HCT116 (cell line): ENCODE measurements at regions not wholly inside any gene's neighbourhood (a gene's known extent, or its start where the extent isn't known, plus 50 kb on each side); places are given as distances from the start of the nearest gene placed in this dataset.

Experiments
- CEBPB ChIP-seq: IDR thresholded peaks from 2 replicates; pipeline ENCODE4 v1.6.1; 2012; ENCODE audit warnings: low read depth
- FOSL1 ChIP-seq: IDR thresholded peaks from 2 replicates; pipeline ENCODE4 v1.6.1; 2012; ENCODE audit warnings: low read depth
- SRF ChIP-seq: IDR thresholded peaks from 2 replicates; pipeline ENCODE4 v1.6.1; 2012; ENCODE audit warnings: low read depth
- ZNF274 ChIP-seq: fragments of 200-500 bp; sonication (Bioruptor generic); IDR thresholded peaks from 2 replicates; pipeline ENCODE4 v1.6.1; 2014; ENCODE audit warnings: mild to moderate bottlenecking, low read depth, low read length, inconsistent platforms
- TF ChIP-seq, protein P1 (sequence below), 3 experiments: fragments of 200-600 bp in 1 of 3; sonication (generic) in 1 of 3; IDR thresholded peaks in 2 of 3; conservative IDR thresholded peaks in 1 of 3; 2 replicates each; pipeline ENCODE4 v1.5.1; 2012 to 2017; ENCODE audit warnings: low read depth in 2 of 3, low read length in 2 of 3, antibody characterized with exemption in 1 of 3, borderline replicate concordance in 1 of 3, control low read depth in 1 of 3, mild to moderate bottlenecking in 1 of 3, mixed read lengths in 1 of 3, mixed run types in 1 of 3, moderate library complexity in 1 of 3; ENCODE audit not compliant: insufficient read depth in 1 of 3

- TF ChIP-seq CEBPB (no peak), ZNF274 (no peak), FOSL1 (no peak), SRF (no peak)
- TF ChIP-seq, protein P1, sequence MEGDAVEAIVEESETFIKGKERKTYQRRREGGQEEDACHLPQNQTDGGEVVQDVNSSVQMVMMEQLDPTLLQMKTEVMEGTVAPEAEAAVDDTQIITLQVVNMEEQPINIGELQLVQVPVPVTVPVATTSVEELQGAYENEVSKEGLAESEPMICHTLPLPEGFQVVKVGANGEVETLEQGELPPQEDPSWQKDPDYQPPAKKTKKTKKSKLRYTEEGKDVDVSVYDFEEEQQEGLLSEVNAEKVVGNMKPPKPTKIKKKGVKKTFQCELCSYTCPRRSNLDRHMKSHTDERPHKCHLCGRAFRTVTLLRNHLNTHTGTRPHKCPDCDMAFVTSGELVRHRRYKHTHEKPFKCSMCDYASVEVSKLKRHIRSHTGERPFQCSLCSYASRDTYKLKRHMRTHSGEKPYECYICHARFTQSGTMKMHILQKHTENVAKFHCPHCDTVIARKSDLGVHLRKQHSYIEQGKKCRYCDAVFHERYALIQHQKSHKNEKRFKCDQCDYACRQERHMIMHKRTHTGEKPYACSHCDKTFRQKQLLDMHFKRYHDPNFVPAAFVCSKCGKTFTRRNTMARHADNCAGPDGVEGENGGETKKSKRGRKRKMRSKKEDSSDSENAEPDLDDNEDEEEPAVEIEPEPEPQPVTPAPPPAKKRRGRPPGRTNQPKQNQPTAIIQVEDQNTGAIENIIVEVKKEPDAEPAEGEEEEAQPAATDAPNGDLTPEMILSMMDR (IDR thresholded peaks at IDR 0.05 in 2 of 3, conservative IDR thresholded peaks at IDR 0.05 in 1 of 3; ENCODE audit: borderline replicate concordance in 1 of 3, insufficient read depth in 1 of 3, low read depth in 2 of 3, low read length in 2 of 3): no peak
Observed at GRCh38 chr2:143890798-143891197, 629.1 kb downstream of the ZEB2 start.
